ENCODE measurements at regions not wholly inside any gene's neighbourhood (a gene's known extent, or its start where the extent isn't known, plus 50 kb on each side); places are given as distances from the start of the nearest gene placed in this dataset.

DNA sequence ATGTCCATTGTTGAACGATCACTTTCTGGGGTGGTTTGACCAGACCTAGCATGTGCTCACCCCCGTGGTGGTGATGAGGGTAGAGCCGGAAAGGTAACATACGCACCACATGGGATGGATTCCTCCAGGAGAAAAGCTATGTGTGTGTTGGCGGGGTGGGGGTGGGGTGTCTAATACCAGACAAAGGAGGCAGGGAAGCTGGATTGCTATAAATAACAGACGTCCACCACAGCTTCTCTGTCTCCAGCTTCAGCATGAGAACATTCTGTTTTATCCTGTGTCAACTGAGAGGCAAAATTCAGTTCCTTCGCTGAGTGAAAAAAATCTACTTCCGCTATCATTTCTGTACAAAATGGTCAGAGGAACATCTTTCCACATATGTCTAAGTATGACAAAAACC, 151.0 kb downstream of the PCSK1 start:
- no peak for DNase-seq

DNA sequence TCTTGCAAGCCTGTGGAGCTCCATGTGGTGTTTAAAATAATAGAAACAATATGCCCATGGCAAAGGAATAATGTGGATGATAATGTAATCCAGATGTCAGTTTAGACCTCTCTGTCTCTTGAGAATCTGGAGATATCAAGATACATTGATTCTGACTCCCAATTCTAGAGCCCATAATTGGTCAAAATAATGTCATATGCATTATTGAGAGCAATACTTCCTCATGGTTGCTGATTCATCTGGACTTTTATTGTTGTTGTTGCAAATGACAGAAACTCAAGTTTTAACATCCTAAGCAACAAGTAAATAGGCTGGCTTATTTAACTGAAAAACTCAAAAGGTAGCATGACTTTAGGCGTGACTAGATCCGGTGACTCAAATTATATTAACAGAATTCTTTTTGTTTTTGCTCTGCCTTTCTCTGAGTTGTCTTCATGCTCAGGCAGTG, 152.1 kb downstream of the PCSK1 start:
- no peak for DNase-seq

DNA sequence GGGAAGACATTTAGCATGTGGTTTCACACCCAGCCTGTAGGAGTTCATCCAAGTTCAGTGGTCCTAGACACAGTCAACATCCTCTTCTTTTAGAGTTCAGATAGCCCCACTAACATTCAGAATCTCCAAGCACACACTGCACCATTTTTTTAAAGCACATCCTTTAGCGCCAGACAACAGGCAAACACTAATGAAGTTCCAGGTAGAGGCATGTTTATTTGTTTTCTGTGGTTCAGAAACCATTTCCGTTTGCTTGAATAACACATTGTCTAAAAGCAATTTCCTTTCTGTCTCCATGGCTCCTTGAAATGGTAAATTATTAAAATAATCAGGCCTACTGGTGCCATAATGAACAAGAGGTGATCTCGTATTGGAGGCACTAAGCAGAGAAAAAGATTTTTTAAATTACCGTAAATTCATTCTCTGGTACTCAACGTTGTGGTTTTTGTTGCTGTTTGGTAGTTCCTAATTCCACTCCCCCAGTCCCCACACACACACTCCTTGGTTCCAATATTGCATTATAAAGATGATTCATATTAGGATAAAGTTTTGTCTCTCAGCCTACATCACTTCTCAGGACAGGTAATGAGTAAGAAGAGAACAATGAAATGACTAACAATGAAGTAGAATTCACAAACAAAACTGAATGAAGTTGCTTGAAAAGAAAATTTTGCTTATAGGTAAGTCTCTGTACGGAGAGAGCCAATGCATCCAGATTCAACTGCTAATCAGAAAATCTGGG, 153.1 kb downstream of the PCSK1 start:
- DNase-seq: peak; percentile 14

DNA sequence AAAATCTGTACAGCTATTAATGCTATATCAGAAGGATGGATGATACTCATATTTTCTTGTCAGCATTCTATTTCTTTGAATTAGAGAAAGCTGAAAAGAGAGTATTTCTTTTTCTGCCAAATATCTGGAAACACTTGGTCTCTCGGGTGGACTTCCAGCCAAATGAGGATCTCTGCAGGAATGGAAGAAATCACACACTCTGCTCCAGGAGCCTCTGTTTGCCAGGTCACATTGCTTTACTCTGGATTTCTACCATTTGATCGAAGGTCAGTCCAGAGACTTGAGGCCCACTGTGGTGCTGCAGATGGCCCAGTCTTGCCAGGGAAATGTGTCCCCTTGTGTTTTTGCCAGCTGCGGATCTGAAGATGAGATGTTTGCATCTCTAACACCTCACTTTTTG, 154.1 kb downstream of the PCSK1 start:
- DNase-seq: no peak

DNA sequence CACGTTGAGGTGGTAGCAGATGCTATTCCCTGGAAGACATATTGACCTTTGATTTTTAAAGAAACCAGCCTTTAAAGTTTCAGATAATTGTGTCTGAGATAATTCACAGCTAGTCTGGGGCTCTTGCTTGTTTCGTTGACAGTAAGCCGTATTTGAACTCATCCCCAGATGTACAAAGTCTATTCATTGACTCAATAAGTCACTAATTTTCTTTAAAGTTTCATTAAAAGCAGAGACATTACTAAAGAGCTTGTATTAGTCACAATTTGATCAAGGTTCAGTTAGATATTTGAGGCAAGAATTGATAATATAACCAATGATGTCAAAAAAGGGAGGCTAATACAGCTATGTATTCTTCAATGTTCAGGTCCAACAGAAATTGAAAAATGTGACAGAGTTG, 158.0 kb downstream of the PCSK1 start:
- no peak for DNase-seq

DNA sequence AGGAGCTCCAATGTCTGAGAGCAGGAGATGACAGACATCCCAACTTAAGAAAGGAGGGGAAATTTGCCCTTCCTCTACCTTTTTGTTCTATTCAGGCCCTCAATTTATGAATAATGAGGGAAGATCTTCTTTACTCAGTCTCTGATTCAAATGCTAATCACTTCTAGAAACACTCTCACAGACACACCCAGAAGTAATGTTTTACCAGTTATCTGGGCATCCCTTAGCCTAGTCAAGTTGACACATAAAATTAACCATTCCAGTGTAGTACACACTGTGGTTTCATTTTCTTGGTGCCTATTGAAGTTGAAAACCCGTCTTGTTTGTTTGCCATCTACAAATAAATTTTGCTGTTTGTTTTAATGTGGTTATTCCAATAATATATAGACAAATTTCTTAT, 167.6 kb downstream of the PCSK1 start:
- no peak for DNase-seq

DNA sequence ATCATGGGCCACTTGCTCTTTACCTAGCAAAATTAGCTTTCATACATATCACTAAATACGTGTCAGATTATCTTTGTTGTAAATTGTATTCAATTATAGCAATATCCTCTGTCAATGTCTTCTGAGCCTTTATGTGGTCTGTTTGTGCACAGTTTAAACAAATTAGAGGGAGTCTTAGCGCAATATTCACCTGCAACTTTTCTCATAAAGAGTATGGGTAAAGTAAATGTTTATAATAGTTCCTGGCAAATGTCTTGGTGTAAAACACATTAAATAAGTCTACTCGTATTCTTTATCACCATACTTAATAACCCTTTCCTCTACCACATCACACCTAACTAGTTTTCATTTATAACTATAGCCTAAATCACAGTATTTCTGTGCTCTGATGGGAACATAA, 169.0 kb downstream of the PCSK1 start:
- DNase-seq: no peak

DNA sequence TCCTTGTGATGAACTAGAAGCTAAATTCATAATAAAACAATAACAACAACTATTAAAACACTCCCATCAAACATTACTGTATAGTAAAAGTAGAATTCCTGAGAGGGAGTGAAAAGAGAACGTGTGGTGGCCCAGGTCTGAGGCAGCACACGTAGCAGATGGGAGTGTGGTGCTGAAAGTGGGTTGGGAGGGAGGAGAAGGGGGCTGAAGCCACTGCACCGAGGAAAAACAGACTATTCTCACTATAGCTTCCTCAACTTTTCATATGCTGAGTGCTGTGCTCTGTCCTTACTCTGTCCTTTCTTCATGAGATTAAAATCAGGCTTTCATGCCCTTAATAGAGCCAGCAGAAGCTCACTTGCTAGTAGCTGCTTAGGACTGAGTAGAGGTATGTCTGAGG, 170.9 kb downstream of the PCSK1 start:
- DNase-seq: no peak

DNA sequence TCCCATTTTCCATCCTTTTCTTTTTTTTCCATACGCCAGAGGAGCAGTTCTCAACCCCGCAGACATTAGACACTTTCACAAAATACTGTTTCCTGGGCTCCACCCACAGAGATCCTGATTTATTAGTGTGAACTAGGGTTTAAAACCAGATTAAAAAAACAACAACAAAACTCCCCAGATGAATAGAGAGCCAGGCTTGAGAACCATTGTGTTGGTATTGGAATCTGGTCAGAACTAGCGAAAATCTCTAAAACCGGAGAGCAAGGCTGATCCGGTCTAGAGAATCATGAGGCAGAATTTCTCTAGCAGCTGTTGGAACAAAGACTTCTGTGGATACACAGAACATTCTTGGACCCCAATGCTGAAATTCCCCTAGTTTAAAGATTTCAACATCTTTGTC, 173.0 kb downstream of the PCSK1 start:
- no peak for DNase-seq

DNA sequence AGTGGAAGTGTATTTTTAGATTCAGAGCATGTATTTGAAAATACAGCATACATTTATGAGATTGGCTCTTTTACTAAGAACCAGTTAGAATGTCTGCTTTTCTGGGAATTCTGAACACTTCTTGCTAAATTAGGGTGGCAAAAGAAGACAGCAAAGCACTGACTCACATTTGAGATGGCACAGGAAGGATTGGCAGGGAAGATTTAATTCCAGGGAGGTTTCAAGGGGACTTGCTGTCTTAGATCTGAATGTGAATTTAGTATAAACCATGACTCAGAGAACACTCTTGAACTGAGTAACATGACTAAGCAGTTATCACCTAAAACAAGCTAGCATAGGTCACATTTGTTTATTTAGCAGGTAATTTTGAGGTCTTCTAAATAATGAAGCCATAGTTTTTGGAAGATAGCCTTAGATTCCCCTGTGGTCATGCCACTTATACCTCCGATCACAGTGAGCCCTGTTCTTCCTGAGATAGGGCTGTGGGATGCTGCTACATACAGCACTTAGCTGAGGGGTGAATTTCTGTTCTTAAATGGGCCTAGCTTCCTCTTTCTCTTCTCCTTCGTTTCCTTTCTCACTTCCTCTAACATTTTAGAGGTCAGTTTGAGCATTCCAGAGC, 173.8 kb downstream of the PCSK1 start:
- DNase-seq: peak; percentile 29

DNA sequence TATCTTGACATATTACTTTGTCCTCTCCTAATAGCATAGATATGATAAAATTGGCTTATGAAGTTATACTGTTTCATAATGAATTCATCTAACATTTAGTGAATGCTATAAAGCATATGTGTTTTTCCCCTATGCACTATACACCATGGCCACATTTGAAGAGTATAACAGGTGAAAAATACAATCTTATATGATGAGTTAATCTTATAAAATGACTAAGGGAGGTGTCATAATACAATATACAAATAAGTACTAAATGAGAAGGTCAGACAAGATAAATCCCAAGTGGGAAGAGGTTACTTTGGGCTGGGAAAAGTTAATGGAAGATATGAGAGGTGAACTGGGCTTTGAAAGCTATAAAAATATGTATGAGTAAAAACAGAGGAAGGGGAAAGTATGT, 174.4 kb downstream of the PCSK1 start:
- no peak for DNase-seq

DNA sequence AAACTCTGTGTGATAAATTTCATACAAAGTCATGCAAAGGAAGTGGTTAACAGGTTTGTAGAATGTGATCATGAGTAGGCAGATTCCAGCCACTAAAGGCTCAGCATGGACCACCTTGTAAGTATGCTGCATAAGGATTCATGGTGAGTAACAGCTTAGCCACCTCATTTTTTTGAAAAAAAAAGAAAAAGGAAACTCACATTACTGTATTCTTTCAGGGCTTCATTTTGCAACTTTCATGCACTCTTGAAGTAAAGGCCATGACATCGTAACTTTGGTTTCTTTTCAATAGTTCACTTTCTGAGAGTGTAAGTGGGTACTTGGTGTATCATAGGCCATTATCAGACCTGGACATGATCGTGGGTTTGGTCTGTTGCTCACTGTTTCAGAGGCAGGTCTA, 175.1 kb downstream of the PCSK1 start:
- no peak for DNase-seq

DNA sequence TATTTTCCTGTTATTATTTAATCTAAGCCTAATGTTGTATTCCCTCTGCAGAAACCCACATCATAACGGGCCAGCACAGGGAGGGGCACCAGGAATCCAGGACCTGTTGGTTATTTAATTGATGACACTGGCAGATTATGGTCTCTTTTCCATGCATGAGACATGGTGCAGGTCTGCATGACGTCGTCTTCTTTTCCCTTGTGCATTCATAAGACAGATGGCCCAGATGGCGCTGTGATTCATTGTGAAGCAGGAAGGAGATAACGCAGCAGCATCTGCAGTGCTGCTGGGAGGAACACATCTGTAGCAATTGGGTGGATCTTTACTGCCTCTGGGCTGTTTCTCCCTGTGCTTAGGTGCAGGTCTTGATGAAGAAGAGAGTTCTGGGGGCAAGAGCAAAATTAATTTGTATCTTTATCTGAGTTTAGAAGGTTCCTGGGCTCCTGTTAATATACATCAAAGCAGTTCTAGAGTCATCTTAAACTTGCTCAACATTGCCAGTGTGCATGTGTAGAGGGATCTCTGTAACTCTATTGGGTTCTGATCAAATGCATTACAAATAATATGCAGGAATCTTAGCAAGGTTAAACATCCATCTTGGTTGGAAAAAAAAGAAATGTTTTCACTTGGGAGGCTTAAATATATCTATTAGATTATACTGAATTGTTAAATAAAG, 176.1 kb downstream of the PCSK1 start:
- no peak for DNase-seq

DNA sequence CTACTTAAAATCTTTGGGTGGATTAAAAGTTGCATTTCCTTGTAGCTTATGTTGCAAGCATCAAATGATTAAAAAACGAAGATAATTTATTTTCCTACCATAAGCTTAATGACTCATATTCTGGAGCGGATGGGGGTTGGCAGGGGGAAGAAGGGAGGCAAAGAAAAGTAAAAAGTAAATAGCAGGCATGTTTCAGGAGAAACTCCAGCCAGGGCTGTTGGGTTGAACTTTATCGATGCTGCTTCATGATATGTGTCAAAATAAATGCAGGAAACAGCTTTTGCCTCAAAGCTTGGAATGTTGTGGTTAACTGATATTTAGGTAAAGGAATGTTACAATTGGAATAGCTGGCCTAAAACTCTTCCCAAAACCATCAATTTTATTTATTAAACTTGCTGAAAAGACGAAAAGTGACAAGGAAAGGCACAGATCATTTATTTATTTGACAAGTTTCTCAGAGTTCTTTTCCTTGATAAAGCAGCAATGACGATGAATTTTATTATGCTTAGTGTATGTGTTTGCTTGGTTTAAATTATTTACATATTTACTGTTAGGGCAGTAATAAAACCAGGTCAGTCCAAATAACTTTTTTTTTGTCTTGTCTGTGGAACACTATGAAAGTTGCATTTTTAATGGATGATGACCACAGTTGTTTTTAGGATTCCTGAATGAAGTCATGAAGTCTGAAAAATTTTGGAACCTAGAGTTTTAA, 177.9 kb downstream of the PCSK1 start:
- DNase-seq: peak; percentile 35

DNA sequence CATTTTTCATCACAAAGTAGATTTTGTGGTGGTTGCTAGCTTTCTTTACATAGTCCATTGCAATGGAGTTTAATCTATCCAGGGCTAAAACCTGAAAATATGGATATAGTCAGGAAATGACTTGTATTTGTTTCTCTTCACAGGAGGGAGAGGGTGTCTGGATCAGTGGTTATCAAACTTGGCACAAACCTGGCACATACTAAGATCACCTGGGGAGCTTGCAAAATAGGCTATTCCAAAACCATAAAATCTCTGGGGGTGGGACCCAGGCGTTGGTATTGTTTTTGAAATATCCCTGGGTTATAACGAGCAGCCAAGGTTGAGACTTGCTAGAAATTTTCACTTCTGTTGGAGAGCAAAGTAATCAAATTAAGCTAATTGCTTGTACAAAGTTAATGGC, 179.9 kb downstream of the PCSK1 start:
- DNase-seq: no peak

DNA sequence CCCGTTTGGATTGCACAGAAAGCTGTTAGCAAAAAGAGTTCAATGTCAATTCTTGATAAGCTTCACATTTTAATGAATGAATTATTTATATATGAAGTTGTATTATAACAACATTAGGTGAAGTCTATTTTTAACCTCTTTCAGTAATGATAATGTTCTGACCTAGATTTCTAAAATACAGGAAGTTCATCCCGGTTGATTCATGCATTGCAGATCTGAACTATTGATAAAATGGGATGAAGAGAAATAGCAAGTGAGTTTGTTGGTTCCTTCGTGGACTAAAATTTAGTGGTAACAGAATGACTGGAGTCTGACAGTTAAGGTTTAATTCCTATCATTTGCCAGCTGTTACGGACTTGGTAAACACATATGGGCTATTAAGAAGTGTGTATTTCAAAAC, 180.5 kb downstream of the PCSK1 start:
- DNase-seq: no peak

DNA sequence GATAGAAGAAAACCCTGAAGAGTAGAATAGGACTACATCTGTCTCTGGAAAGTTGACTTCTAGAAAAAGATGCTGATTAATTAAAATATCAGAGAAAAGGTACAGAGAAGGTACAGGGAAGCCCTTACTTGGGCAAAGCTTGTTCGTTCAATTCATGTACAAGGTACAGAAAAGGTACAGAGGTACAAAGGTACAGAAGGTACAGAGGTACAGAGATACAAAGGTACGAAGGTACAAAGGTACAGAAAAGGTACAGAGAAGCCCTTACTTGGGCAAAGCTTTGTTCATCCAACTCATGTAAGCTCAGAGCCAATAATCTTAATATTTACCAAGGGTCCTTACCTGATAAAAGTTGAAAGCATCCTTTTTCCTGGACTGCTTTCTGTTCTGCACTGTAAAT, 182.3 kb downstream of the PCSK1 start:
- no peak for DNase-seq

DNA sequence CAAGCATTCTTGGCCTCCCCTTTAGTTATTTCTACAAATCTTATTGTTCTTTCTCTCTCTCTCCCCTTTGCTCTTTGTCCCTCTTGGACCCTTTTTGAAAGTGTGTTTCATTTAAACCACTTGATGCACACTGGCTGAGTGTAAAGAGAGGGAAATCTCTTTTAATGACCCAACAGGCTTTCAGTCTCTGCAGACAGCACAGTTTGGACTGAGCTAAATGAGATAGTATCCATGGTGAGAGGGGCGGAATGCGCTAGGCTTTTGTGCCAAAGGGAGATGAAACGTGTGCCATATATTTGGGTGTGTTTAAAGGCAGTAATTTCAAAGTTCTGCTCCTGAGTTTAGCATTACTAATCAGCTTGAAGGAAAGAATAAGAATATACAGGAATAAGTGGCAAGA, 184.9 kb downstream of the PCSK1 start:
- no peak for DNase-seq

DNA sequence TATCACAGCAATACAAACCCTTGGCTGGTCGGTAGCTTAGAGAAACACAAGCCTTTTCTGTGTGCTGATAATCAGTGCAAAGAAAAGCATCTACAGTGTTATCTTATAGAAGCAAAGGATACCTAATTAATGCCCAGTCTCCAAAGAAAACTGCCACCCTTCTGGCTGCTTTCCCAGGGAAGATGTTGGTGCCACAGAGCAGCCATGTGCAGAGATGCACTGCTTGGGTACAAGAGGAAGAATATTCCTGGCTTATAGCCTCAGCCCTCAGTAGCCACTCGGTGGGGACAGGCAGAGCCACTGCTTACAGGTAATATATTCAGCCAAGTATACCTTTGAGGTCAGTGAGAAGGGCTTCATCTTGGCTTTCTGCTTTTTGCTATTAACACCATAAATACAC, 185.3 kb downstream of the PCSK1 start:
- DNase-seq: no peak

DNA sequence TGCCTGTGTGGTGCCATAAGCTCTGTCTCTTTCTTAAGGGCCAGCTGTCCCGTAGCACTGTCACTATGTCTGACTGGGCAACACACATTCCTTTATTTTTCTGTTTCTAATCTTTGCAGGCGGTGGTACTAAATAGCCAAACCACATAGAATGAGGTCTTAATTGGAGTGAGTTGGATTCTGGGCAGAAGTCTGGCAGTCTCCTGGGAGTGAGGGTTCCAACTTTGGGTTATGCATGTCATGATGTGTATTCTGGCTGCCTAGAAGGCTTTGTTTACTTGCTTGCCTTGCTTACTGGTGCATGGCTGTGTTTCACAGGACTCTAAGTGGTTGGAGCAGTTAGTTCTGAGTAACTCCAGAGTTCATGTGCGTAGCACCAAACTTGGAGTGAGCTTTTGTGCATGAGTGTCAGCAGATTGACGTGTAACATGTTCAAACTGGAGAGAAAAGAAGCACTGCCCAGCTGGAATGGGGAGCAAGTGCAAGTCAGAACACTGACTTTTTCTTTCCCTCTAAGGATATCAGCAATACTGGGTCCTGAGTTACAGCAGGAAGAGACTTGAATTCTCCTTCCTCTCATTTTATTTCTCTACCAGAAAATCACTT, 185.8 kb downstream of the PCSK1 start:
- peak; percentile 65 for DNase-seq

DNA sequence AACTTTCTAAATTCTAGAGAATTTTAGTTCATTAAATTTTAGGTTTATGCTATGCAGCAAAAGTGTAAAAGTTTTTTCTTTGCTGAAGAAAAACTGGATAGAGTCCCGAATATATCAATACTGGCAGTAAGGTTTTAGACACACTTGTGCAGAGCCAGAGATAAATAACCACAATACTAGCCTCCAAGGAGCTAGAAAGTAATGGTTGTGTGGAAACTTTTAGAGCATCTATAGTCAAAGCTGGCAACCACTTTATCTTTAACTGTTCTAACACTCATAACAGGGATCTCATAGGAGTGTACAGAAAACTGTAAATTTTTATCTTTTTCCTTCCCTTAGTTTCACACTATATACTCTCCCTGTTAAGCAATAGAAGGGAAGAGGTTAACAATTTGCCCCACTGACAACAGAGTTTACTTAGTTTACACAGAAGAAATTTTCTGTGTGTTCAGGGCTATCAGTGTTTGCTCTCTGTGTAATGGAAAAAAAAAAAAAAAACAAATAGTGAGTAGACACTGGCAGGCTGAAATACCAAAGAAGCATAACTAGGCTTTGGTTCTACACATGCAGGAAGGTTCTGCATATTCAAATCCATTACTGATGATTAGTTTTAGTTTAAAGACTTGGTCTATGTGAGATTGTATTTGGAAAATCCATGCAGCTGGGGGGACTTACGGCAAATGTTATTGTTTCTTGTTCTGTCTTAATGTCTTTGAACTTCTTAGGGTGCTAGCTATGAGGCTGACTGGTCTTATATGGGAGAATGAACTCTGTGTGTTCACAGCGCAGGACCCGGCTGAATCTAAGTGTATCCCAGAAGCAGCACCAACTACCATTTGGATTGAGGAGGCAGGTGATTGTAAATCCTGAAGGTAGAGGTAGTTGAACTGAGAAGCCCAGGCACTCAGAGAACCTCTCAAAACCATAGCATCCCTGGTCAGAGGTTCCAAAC, 187.6 kb downstream of the PCSK1 start:
- no peak for DNase-seq

DNA sequence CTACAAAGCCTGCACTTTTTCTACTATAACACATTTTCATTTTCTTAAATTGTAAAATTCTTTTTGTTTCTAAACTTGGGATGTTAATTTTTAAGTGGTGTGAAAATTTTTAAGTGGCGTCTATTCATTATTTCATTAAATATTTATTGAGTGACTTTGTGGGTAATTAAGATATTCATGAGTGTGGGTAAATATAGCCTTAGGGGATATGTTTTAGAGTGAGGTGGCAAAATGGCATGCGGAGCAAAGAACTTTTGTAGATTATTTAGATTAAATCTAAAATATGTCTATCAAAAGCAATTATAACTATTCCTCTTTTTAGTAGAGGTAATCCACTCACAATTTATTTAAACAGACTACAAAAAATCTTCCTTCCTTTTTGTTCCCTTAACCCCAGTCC, 188.4 kb downstream of the PCSK1 start:
- DNase-seq: no peak
